Activated CD8-positive, alpha-beta memory T cell treated with anti-CD3 and anti-CD28 coated beads for 36 hours (primary cell): ENCODE measurements at regions not wholly inside any gene's neighbourhood (a gene's known extent, or its start where the extent isn't known, plus 50 kb on each side); places are given as distances from the start of the nearest gene placed in this dataset.
"Not testable (repeated sequence)": the region's sequence is repeated elsewhere in the genome, so short reads cannot be mapped to it uniquely, and the experiment has no call there.

Source experiments
- CTCF ChIA-PET: fragments of 350-600 bp; sonication (Branson Sonifier 250); formaldehyde crosslinking; loops from one replicate; lab custom pipeline; 2021; ENCODE audit warnings: antibody characterized with exemption; lab: Charles Lee
- POLR2A ChIA-PET: fragments of 350-600 bp; sonication (Branson Sonifier 250); formaldehyde crosslinking; loops from one replicate; lab custom pipeline; 2021; ENCODE audit warnings: antibody characterized with exemption; lab: Charles Lee

- CTCF ChIA-PET, result no interaction called here
- POLR2A ChIA-PET, result no interaction called here
Measured at GRCh38 chr7:156519070-156519469, 121.5 kb upstream of the RNF32 start.

GRCh38 chr7:156518466-156518865 lies 122.1 kb upstream of the RNF32 start:
- ChIA-PET POLR2A (no interaction called here), CTCF (no interaction called here)

- CTCF ChIA-PET, POLR2A ChIA-PET: not testable (repeated sequence)
Measured at GRCh38 chr7:156517858-156518257, 122.7 kb upstream of the RNF32 start.

GRCh38 chr7:156516791-156517378 lies 123.7 kb upstream of the RNF32 start:
- CTCF ChIA-PET, result no interaction called here
- POLR2A ChIA-PET, result no interaction called here

DNA sequence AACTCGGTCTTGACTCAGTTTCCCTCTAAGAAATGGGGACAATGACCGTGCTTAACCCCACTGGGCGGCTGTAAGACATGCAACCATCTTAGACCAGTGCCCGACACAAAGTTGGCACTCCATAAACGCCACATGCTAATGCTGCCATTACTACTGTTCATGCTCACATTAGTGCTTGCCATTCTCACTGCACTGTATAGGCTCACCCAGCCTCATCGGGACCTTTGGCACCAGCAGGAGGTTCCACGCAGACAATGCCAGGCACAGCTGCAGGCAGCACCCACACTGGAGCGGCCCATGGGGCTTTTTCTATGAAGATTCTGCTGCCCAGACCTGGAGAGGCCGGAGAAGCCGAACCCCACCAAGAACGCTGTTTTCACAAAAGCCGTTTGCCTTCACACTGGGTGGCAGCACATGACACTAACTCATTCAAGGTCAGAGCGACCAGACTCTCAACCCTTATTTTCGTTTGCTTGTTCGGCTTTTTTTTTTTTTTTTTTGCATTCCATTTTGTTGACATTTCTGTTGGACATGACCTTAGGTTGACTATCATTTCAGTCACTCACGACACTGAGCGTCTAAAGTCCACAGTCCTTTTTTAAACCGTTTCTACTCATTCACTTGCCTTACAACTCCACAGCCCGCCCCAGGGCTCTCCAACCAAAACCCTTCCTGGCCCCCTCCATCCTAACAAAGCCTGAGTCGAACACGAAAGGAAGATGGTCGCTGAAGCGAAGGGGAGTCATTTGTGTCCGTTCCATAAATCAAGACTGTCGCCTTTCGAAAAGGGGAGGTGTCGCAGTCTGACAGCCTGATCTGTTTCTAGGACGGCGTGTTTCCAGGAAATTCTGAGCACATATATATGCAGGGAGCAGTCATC lies 124.4 kb upstream of the RNF32 start:
- CTCF ChIA-PET, result no interaction called here
- POLR2A ChIA-PET, result no interaction called here

DNA sequence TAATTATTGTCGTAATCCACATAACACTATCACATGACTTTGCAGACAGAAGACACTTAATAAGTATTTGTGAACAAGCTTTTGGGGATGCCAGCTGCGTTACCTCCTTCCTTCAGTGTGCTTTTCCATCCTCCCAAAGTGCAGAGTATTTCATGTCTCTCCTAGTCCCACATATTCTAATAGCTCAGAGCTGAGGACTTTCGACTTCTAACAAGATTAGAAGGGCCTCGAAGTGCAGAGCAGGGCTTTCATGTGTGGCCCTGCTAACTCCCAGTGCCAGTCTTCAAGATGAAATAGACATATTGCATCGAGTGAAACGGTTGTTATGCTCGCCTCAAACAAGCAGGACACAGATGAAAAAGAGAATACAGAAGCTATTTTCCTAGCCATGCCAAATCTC lies 125.7 kb upstream of the RNF32 start:
- ChIA-PET POLR2A (no interaction called here), CTCF (no interaction called here)

GRCh38 chr7:156511426-156511825 lies 129.1 kb upstream of the RNF32 start:
- POLR2A ChIA-PET, result no interaction called here
- CTCF ChIA-PET, result no interaction called here

- ChIA-PET POLR2A (no interaction called here), CTCF (no interaction called here)
Measured at GRCh38 chr7:156510966-156511365, 129.6 kb upstream of the RNF32 start.

DNA sequence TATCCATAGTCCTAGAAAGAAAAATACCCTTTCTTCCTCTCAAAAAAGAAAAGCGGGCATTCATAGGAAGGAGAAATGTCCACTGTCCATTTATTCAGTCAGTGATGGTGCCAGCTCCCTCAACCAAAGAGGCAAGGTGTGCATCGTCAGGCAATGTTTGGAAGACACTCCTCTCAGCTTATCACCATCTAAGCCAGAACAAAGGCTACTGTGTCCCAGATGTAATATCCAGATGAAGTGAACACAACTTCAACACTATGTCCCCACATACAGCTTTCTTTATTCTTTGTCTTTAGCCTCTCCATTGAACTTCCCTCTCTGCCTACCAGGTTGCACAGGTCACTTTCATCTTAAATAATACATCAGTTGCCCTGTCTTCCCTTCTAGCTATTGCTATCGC lies 131.4 kb upstream of the RNF32 start:
- CTCF ChIA-PET, result no interaction called here
- POLR2A ChIA-PET, result no interaction called here

DNA sequence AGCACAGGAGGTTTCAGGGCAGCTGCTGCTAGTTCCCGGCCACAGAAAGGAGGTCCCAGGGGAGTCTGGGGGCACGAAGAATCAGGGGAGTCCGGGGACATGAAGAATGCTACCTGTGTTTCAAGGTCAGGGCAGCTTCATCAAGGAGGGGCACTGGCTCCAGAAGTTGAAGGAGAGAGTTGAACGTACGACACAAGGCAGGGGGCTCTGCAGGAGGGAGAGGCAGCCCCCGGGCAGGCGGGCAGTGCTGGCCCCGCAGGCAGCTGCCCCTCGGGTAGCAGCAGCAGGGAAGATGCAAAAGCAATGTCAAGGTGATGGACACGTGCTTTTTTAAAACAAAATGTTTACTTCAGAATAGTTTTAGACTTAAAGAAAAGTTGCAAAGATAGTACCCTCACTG lies 134.7 kb upstream of the RNF32 start:
- CTCF ChIA-PET, result no interaction called here

DNA sequence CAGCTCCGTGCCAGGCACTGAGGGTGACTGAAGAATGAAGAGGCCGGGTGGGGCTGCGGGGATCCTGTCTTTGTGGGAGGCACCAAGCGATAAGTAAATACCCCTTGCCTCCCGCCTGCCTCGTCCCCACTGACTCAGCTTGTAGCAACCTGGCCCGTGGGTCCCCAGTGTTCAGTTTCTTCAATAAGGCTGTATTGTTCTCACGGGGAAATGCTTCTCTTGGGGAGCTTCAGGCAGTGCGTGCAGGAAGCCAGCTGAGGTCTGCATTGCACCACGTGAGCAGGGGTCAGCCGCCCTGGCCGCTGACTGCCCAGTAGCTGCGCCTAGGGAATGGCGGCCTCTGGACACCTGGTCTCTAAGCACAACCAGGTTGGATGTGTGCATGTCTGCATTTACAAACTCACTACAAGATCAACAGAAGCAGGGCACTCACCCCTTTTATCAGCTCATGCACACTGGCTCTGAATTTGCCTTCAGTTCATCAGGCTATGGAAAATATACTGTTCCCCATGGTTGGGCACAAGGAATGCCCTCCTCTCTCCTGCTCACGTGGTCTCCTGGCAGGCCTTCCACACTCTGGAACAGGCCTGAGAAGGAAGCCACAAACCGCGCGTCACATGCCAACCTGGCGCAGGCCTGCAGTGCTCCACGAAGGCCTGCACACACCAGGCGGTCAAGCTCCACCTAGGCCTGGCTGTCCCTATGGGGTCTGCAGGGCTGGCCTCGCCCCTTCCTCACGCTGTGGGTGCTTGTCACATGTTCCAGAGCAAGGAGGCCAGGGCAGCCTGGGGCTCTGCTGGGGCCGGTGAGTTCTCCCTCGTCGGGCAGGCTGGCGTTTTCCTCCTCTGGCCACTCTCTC lies 135.7 kb upstream of the RNF32 start:
- CTCF ChIA-PET, result no interaction called here
- POLR2A ChIA-PET, result no interaction called here

More for the DNA sequence above, 134.7 kb upstream of the RNF32 start:
- POLR2A ChIA-PET, result no interaction called here

DNA sequence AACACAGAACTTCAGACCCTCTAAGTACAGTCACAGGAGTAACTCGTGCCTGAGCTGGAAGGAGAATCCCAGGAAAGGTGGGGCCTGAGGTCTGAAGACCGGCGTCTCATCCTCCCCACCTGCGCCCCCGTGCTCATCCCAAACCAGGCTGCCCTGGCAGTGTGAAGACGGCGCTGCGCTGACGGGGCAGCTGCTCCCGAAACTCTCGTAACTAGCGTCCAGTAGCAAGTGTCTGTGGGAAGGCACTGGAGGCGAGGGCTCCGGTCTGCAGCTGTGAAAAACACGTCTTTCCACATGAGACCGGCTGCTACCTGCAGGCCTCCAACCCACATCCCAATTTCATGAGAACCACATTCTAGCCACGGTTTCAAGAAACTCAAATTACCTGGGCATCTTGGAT lies 136.6 kb upstream of the RNF32 start:
- ChIA-PET CTCF (no interaction called here), POLR2A (no interaction called here)

DNA sequence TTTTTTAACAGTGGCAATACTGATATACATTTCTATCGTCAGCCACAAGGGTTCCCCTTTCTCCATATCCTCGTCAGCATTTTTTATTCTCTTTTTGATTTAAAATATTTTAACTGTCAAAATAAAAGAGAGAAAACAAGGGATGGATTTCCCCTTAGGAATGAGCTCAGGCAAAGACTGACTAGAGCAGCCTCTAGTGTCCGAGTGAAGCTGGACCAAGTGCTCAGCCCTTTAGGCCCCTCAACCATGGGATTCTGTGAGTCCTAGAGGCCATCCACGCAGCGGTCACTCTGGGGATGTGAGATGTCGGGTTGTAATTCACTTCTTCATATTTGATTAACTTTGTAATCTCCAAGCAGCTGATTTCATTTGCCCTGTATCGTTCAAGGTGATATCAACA lies 137.4 kb upstream of the RNF32 start:
- POLR2A ChIA-PET, result no interaction called here

GRCh38 chr7:156501815-156502214 lies 138.8 kb upstream of the RNF32 start:
- POLR2A ChIA-PET, result not testable (repeated sequence)

More for the DNA sequence above, 137.4 kb upstream of the RNF32 start:
- CTCF ChIA-PET, result no interaction called here

GRCh38 chr7:156499247-156499881 lies 141.2 kb upstream of the RNF32 start:
- CTCF ChIA-PET, result no interaction called here
- POLR2A ChIA-PET, result no interaction called here

More at GRCh38 chr7:156501815-156502214, 138.8 kb upstream of the RNF32 start:
- CTCF ChIA-PET, result not testable (repeated sequence)

- CTCF ChIA-PET, result no interaction called here
- POLR2A ChIA-PET, result no interaction called here
Measured at GRCh38 chr7:156497776-156498509, 142.6 kb upstream of the RNF32 start.

DNA sequence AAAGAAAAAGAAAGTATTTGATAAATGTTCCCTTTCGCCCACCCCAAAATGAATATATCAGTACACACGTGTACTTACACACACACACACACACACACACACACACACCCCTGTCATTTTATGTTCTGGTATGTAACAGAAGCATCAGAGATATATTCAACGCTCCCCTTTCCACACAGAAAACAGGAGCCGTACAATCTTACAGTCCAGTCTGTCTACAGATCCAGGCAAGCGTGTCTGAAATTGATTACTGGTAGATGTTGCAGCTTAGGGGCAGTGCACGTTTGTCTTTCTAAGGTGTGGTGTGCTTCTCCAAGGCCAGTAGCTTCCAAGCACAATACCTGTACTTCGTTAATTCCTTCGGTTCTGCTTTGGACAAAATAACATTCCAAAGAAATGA lies 143.7 kb upstream of the RNF32 start:
- ChIA-PET CTCF (no interaction called here), POLR2A (no interaction called here)

DNA sequence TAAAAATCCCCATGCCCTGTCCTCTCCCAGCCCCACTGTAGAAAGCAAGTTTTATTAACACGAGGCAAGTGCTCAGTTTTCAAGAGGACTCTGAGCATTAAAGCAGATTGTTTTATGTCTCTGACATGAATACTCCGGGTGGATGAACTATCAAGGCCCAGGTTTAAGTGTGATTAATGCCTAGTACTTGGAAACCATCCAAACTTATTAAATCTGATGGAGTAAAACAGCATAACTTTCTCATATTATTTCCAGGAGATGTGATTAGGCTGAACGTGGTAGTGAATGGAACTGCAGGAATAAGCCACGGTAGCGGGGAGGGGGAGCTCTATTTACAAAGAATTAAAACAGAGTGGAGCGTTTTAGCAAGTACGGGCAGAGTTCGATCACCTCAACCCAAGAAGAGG lies 144.2 kb upstream of the RNF32 start:
- CTCF ChIA-PET, result no interaction called here
- POLR2A ChIA-PET, result no interaction called here

DNA sequence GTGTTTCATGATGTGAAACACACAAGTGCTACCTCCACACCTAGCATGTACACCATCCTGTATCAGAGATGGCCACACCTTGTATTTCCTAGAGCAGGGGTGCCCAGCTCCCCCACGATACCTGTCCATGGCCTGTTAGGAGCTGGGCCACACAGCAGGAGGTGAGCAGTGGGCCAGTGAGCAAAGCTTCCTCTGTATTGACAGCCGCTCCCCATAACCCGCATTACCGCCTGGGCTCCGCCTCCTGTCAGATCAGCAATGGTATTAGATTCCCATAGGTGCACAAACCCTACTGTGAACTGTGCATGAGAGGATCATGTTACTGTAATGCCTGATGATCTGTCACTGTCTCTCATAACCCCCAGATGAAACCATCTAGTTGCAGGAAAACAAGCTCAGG lies 145.6 kb upstream of the RNF32 start:
- CTCF ChIA-PET, result no interaction called here

More for the DNA sequence above, 145.6 kb upstream of the RNF32 start:
- POLR2A ChIA-PET, result no interaction called here
